ENCODE measurements at regions not wholly inside any gene's neighbourhood (a gene's known extent, or its start where the extent isn't known, plus 50 kb on each side); places are given as distances from the start of the nearest gene placed in this dataset.

- H3K27me3 Mint-ChIP-seq, result no peaks in the 10 kb centered on the region
- peaks cover 27% of the 10 kb centered on the region for H3K4me1 Mint-ChIP-seq (ENCODE audit: unreplicated experiment)
- DNase-seq (ENCODE audit: extremely low spot score, unreplicated experiment), result no peak
- no peak overlapping the region for H3K4me3 Mint-ChIP-seq
- TF ChIP-seq CTCF (conservative IDR thresholded peaks at IDR 0.05), result no peak
- H3K27ac Mint-ChIP-seq, result no peak overlapping the region
- peaks cover 10% of the 10 kb centered on the region for H3K9me3 Mint-ChIP-seq
- H3K36me3 Mint-ChIP-seq, result peaks cover 4% of the 10 kb centered on the region
Measured at GRCh38 chr12:65525491-65526141, 247.1 kb downstream of the MSRB3 start.

GRCh38 chr12:65526311-65526710, 247.8 kb downstream of the MSRB3 start:
- peaks cover 4% of the 10 kb centered on the region for H3K36me3 Mint-ChIP-seq
- no peak overlapping the region for H3K4me3 Mint-ChIP-seq
- DNase-seq (ENCODE audit: extremely low spot score, unreplicated experiment), result no peak
- H3K4me1 Mint-ChIP-seq (ENCODE audit: unreplicated experiment), result peaks cover 23% of the 10 kb centered on the region
- no peaks in the 10 kb centered on the region for H3K27me3 Mint-ChIP-seq
- TF ChIP-seq CTCF (conservative IDR thresholded peaks at IDR 0.05), result no peak
- H3K27ac Mint-ChIP-seq, result no peak overlapping the region
- H3K9me3 Mint-ChIP-seq, result peaks cover 9% of the 10 kb centered on the region

- Mint-ChIP-seq H3K4me3 (no peak overlapping the region), H3K27ac (no peak overlapping the region), H3K4me1 (ENCODE audit: unreplicated experiment) (peaks cover 27% of the 10 kb centered on the region), H3K9me3 (peaks cover 9% of the 10 kb centered on the region), H3K36me3 (peaks cover 4% of the 10 kb centered on the region), H3K27me3 (no peaks in the 10 kb centered on the region)
- TF ChIP-seq CTCF (conservative IDR thresholded peaks at IDR 0.05), result no peak
- no peak for DNase-seq (ENCODE audit: extremely low spot score, unreplicated experiment)
Measured at GRCh38 chr12:65528127-65528526, 249.6 kb downstream of the MSRB3 start.

- Mint-ChIP-seq H3K36me3 (peaks cover 4% of the 10 kb centered on the region), H3K27ac (no peak overlapping the region), H3K4me1 (ENCODE audit: unreplicated experiment) (peaks cover 27% of the 10 kb centered on the region), H3K27me3 (no peaks in the 10 kb centered on the region), H3K4me3 (no peak overlapping the region), H3K9me3 (peaks cover 9% of the 10 kb centered on the region)
- DNase-seq (ENCODE audit: extremely low spot score, unreplicated experiment), result no peak
- TF ChIP-seq CTCF (conservative IDR thresholded peaks at IDR 0.05), result no peak
Measured at GRCh38 chr12:65529106-65529505, 250.6 kb downstream of the MSRB3 start.

- Mint-ChIP-seq H3K27me3 (peaks cover under 1% of the 10 kb centered on the region), H3K4me3 (no peak overlapping the region), H3K27ac (no peak overlapping the region), H3K4me1 (ENCODE audit: unreplicated experiment) (peaks cover 34% of the 10 kb centered on the region), H3K9me3 (peaks cover 10% of the 10 kb centered on the region), H3K36me3 (peaks cover 4% of the 10 kb centered on the region)
- no peak for TF ChIP-seq CTCF (conservative IDR thresholded peaks at IDR 0.05)
- DNase-seq (ENCODE audit: extremely low spot score, unreplicated experiment), result no peak
Measured at GRCh38 chr12:65529771-65530435, 251.4 kb downstream of the MSRB3 start.

Measured in type B pancreatic cell (in vitro differentiated cells).